ENCODE measurements at regions not wholly inside any gene's neighbourhood (a gene's known extent, or its start where the extent isn't known, plus 50 kb on each side); places are given as distances from the start of the nearest gene placed in this dataset.

DNA sequence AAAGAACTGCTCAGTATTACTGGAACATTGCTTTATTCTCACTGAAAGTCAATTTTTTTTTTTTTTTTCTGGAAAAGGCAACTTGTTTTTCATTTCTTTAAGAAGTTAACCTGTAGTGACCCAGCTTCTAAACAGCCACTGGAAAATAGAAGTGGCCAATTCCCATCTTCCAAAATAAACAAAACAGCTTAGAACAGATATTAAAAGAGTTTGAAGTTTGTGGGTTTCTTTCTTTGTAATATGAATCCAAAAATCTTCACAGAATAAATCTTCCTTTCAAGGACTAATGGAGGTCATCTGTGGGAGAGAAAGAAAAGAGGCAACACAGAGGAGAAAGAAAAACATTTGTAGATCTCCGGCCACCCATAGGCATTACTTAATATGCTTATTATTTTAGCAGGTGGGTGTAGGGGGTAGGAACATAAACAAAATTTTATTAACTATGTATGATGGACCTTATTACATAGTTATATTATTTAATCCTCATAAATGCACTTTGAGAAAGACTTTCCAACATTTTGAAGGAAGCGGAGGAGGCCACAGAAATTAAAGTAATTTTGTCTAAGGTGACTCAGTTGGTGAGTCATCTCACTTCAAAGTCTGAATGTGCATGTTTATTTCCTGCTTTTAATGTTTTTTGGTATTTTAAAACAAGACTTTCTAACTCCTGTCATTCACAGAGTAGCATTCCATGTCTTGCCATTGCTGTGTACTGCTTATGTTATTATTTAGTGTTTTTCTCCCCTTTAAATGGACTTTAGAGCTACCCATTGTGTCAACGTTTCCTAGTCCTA lies 1791.8 kb upstream of the WWC1 start:
- TF ChIP-seq, protein P1, sequence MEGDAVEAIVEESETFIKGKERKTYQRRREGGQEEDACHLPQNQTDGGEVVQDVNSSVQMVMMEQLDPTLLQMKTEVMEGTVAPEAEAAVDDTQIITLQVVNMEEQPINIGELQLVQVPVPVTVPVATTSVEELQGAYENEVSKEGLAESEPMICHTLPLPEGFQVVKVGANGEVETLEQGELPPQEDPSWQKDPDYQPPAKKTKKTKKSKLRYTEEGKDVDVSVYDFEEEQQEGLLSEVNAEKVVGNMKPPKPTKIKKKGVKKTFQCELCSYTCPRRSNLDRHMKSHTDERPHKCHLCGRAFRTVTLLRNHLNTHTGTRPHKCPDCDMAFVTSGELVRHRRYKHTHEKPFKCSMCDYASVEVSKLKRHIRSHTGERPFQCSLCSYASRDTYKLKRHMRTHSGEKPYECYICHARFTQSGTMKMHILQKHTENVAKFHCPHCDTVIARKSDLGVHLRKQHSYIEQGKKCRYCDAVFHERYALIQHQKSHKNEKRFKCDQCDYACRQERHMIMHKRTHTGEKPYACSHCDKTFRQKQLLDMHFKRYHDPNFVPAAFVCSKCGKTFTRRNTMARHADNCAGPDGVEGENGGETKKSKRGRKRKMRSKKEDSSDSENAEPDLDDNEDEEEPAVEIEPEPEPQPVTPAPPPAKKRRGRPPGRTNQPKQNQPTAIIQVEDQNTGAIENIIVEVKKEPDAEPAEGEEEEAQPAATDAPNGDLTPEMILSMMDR (IDR thresholded peaks at IDR 0.05) = no peak
- DNase-seq = no peak
- no peaks in the 10 kb centered on the region for H3K36me3 ChIP-seq
- no peaks in the 10 kb centered on the region for H3K4me1 ChIP-seq
- no peaks in the 10 kb centered on the region for H3K9me3 ChIP-seq
- no peak overlapping the region for H3K4me3 ChIP-seq
- intact Hi-C loops (cut with DNase I; ENCODE audit: low total_unique reads) = no loop called here
- H3K27me3 ChIP-seq = no peaks in the 10 kb centered on the region
- H3K27ac ChIP-seq = no peak overlapping the region

DNA sequence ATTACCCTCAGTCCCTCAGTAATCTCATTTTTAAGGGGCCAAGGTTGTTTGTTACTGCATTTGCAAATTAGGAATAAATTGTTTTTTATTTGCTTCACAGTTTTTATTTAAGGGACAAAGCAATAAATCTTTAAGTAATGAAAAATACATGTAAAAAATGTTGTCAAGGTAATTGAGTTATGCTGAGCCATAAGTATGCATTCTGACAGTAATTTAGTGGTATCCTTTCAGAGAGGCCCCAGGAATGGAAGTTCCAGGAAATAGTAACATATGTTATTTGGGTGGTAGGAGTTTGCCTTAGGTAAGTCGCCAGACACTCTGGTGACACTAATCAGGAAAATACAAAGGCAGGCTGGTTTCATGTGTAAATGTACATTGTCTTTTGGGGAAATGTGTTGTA lies 1787.9 kb upstream of the WWC1 start:
- no peaks in the 10 kb centered on the region for H3K36me3 ChIP-seq
- no peaks in the 10 kb centered on the region for H3K27me3 ChIP-seq
- no peaks in the 10 kb centered on the region for H3K4me1 ChIP-seq
- no peak overlapping the region for H3K4me3 ChIP-seq
- H3K27ac ChIP-seq = no peak overlapping the region
- intact Hi-C loops (cut with DNase I; ENCODE audit: low total_unique reads) = no loop called here
- H3K9me3 ChIP-seq = no peaks in the 10 kb centered on the region
- DNase-seq = no peak
- TF ChIP-seq, protein P1 (IDR thresholded peaks at IDR 0.05) = no peak

DNA sequence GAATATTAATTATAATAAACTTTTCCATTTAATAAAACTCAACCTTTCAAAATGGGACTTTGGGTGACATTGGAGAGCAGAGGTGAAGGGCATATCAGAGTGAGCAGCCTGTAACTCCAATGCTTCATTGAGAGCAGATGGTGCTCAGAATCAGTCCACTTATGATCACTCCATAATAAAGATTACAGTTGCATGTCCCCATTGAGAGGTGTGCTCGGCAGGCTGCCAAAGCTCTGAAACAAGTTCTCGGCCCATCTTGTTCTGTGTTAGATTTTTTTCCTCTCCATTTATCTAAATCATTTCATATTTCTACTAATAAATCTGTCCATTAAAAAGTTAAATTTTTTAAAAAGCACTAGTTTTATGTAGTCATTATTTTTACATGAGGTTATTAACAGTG lies 1786.4 kb upstream of the WWC1 start:
- TF ChIP-seq, protein P1 (IDR thresholded peaks at IDR 0.05) = no peak
- Histone ChIP-seq H3K4me1 (no peaks in the 10 kb centered on the region), H3K9me3 (no peaks in the 10 kb centered on the region), H3K4me3 (no peak overlapping the region), H3K27me3 (no peaks in the 10 kb centered on the region), H3K27ac (no peak overlapping the region), H3K36me3 (no peaks in the 10 kb centered on the region)
- DNase-seq = no peak
- intact Hi-C loops (cut with DNase I; ENCODE audit: low total_unique reads) = no loop called here

DNA sequence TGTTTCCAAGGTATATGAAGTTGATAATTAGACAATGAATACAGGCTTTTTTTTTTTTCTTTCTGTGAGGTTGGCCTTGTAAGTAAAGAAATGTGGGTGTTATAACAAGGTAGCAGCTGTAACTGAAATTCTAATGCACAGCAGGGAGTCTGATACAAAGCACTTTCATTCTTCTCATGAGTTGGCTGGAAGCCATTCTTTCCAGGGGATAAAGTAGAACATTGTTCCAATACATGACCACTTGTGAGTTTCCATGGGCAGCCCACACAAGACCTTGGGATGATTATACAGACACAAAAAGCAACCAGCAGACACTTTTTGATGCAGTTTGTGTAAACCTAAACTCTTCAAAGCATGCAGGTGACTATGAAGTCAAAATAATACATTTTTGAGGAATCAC lies 1785.9 kb upstream of the WWC1 start:
- TF ChIP-seq, protein P1 (IDR thresholded peaks at IDR 0.05) = no peak
- no peak for DNase-seq
- no peak overlapping the region for H3K27ac ChIP-seq
- no peaks in the 10 kb centered on the region for H3K36me3 ChIP-seq
- no peak overlapping the region for H3K4me3 ChIP-seq
- H3K4me1 ChIP-seq = no peaks in the 10 kb centered on the region
- no peaks in the 10 kb centered on the region for H3K9me3 ChIP-seq
- intact Hi-C loops (cut with DNase I; ENCODE audit: low total_unique reads) = no loop called here
- H3K27me3 ChIP-seq = no peaks in the 10 kb centered on the region

DNA sequence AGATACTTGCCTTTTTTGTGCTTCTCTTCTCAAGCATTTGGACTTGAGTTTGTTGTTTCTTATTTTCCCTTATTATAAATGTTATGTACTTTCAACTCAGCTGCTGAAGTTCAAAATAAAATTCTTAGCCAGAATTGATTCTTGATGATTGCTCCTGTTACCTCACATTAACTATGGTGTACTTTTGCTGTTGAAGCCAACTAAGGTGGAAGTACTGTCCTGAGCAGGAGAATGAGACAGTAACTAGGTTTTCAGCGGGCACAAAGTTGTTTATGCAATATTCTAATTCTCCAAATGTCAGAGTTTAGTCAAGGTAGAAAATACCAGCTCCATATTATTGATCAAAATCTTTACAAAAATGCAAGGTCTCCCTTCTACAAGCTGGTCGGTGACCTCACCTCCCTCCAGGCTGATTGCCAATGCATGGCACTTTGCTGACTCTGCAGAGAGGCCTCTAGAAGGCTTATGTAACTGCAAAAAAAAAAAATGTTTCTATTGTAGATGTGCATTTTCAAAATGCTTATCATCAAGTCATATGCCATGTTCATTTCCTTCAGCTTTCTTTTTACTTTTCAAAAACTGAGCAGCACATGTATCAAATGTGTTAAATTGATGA lies 1783.5 kb upstream of the WWC1 start:
- Histone ChIP-seq H3K27ac (no peak overlapping the region), H3K27me3 (no peaks in the 10 kb centered on the region), H3K4me1 (no peaks in the 10 kb centered on the region), H3K36me3 (no peaks in the 10 kb centered on the region), H3K4me3 (no peak overlapping the region), H3K9me3 (no peaks in the 10 kb centered on the region)
- intact Hi-C loops (cut with DNase I; ENCODE audit: low total_unique reads) = no loop called here
- DNase-seq = no peak
- TF ChIP-seq, protein P1 (IDR thresholded peaks at IDR 0.05) = no peak

Measured in tibial artery (tissue), 4 donors.